ENCODE measurements at regions not wholly inside any gene's neighbourhood (a gene's known extent, or its start where the extent isn't known, plus 50 kb on each side); places are given as distances from the start of the nearest gene placed in this dataset.

DNA sequence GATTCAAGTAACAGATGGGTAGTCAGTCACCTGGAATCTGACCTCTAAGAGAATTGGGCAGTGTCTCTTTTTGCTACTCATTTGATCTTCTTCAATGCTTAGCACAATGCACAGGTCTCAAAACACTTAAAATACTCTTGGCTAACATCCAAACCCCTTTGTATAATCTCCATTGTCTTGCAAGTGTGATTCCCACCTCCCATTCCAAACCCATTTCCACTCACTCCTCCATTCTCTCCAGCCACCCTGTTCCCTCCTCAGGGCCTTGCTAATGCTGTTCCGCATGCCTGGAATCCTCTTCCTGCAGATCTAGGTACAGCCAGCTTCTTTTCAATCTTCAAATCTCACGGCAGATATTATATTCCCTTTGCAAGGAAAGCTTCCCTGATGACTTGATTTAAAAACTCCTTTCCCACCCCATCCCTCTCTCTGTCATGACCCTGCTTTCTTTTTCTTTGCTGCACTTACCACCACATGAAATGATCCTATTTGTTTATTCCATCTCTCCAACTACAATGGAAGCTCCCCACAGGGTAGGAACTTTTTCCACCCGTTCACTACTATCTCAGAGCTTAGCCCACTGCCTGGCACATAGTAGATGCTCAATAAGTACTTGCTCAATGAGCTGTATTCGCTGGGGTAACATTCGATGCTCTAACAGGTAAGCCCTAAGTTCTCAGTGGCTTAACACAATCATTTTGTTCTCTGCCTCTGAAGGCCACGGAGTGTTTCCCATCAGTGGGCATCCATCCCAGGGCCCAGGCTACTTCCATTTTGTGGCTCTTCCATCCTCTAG is 121.7 kb downstream of the MN1 start:
- DNase-seq: no peak

DNA sequence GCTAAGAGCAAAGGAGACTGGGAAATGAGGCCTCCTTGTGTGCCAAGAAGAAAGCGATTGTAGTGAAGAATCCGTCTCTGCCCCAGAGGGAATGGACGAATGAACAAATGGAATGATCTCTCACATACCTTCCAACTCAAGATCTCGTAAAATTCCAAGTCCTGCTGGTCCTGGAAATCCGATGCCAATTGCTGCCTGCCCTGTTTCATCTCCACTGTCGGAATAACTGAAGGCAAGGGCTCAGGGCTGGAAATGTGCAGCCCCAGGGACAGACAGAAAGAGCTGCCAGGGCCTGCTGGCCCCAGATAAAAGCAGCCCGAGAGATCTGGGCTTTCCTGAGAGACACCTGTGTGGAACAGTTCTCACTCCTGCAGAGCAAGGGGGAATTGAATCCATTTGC is 120.9 kb downstream of the MN1 start:
- DNase-seq: no peak

DNA sequence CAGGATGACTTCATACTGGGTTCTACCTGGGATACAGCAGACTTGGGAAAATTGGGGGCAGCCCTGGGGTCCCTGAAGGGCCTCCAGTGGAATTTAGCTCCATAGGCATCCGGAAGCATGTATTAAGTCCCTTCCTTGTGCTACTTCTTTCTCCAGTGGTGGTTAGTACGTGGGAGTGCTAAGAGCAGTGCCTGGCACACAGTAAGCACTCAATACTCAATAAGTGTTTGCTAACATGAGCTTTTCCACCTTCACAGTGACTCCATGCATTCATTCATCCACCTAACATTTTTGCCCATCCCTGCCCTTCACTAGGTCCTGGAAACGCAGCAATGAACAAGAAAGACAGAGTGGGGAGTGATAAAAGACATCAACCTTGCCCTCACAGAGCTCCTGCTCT is 120.5 kb downstream of the MN1 start:
- DNase-seq: no peak

DNA sequence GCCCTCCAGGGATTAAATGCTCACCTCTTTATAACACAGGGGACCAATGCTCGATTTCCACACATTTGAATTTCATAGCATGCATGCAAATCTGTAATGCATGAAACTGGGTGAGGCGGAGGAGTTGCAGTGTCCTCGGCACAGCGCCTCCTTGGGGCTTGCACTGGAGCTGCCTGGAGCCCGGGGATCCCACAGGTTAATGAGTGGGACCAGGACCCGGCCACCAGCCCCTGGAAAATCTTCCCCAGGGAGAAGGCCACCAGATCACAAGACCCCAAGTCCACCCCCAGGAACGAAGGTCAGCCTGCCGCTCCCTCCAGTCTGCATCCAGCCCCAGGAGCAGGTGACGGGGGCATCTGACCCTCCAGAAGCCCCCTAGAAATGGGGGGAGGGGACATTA is 119.1 kb downstream of the MN1 start:
- no peak for DNase-seq

DNA sequence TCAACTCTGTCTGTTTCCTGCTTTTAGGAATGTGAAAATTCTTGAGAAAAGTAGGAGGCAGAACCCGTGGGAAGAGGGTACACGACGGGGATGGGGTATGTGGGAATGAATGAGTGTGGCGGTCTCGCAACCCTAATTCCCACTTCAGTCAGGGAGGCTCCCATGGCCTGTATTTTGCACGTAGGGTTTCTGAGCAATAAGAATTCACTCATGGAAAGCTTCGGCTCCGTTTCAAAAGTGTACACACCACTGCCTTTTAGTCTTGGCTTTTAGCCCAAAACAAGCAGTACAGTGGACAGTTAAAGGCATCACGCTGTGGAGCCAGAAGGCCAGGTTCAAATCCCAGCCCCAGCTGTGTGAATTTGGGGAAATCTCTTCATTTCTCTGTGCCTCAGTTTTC is 116.7 kb downstream of the MN1 start:
- no peak for DNase-seq

DNA sequence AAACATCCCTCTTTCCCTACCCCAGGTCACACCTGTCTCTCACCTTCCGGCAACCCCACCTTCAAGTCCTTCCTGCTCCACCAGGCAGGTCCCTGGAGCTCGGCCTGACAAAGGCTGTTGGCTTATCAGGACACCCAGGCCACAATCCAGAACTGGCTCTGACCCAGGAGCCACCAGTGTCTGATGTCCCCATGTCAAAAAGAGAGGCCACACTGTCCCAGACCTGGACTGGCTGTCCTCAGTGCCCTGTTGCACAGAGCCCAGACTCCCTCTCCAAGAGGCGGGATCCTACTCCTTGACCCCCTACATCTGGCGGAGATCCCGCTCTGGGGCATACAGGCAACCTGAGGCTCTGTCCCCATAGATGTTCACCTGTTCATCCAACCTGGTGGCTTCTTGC is 116.0 kb downstream of the MN1 start:
- no peak for DNase-seq

DNA sequence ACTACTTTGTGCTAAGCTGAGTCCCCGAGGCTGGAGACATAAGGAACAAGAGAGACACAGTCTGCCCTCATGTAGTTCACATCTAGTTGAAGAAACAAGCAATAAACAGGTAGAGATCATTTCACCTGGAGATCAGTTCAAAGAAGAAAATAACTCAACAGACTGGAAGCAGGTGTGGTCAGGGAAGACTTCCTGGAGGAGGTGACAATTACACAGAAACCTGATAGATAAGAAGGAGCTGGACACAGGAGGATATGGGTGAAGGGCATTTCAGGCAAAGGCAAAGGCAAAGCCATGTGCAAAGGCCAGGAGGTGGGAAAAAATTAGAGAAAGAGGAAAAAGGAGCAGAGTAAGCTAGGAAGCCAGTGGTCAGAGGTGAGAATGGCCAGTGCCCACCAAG is 115.6 kb downstream of the MN1 start:
- no peak for DNase-seq

DNA sequence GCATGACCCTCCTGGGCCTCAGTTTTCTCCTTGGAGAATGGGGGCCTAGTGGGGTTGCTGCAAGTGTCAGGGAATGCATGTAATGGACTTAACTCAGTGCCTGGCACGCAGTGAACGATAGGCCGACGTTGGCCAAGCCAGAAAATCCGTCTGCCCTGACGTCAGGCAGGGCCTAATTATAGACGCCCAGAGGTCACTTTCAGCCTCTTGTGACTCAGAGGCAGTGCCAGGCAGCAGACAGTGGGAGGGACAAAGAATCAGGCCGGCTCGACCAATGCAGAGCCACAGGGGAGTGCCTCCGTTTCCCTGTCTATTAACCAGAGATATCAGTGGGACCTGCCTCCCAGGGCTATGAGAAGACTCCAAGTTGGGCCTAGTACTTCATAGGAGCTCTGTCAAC is 115.0 kb downstream of the MN1 start:
- no peak for DNase-seq

DNA sequence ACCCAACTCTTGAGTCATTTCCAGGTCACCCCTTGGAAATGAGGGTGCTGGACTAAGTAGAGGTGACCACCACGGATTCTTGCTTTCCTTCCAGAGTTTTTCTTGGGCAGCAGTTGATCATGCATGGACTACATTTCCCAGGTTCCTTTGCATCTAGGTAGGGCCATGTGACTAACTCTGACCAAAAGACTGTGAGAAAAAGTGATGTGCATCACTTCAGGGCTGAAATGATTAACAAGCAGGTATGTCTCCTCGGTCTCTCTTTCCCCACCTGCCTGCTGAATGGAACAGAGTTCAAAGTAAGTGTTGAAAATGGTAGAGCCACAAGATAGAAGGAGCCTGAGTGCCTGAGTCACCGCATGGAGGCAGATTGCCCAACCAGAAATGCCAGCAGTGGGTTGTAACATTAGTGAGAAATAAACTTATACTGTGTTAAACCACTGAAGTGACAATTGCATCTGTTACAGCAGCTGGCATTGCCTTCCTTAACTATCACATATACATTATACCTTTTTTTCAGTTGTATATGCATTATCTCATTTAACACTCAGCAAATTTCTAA is 113.5 kb downstream of the MN1 start:
- no peak for DNase-seq

DNA sequence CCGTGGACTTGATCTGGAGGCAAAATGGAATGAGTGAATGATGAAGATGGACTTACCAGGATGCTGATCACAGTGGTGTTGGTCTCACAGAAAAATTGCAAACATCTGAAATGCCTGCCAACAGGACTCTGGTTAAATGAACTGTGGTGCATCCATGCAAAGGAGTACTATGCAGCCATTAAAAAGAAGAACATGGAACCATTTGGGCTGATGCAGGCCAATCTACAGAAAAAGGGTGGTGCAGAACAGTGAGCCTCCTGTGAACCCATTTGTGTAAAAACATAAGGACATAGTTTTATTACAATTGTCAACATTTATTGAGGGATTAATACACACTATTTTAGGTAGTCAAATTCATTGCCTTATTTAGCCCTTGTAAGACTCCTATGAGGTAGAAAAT is 111.9 kb downstream of the MN1 start:
- no peak for DNase-seq

DNA sequence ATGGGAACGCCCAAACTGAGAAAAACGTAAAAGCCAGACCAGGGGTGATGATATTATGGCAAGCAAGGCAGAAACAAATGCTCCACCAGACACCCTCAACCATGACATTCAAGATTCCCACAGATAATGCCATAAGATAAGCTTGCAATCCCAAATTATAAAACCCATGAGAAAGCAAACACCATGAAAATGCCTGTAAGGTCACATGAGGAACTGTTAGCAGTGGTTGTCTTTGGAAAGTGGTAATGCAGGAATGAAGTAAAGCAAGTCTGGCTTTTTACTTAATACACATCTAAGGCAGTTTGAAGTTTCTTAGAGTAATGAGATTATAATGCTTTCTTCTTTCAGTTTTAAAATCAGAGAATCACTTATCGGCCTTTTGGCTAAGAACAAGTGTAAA is 111.0 kb downstream of the MN1 start:
- no peak for DNase-seq

DNA sequence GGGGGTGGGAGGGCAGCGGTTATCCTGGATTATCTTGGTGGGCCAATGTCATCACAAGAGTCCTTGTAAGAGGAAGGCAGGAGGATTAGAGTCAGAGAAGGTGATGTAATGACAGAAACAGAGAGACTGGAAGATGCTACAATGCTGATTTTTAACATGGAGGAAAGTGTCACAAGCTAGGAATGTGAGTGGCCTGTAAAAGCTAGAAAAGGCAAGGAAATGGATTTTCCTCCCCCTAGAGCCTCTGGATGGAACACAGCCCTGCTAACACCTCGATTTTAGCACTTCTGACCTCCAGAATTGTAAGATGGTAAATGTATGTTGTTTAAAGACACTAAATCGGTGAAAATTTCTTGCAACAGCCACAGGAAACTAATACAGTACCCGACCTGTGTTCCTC is 109.3 kb downstream of the MN1 start:
- DNase-seq: no peak

DNA sequence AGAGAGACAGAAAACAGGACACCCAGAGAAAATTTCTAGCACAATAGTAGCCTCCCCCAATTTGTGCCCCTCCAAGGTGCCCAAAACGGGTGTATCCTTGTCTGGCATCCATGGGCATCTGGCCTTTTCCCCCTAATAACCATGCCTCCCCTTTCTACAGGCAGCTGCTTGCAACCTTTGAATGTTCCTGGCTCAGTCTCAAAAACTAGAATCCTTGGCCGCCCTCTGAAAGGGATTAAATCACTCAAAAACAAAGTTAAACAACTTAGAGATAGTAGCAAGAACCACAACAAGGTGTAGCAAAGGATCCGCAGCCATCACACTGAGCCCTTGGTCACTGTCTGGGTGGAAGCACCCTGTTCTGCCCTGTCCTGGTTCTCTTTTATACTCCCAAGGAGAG is 105.6 kb downstream of the MN1 start:
- no peak for DNase-seq

DNA sequence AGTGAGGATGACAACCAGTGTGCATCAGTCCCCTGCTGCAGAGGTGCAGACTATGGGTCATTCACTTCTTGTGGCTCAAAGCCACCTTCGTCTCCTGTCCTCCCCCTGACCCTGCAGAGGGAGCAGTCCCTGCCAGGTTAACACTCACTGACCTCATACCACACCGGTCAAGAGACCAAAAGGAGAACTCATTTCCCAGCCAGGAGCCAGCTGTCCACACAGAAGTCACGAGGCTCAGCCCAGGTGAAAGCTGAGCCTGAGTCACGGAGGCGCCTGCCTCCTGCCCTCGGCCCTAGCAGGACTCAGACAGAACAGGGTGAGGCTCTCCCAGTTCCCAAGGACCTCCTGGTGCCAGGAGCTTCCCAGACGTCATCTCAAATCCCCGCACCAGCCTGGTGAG is 103.7 kb downstream of the MN1 start:
- no peak for DNase-seq
